ENCODE measurements at regions not wholly inside any gene's neighbourhood (a gene's known extent, or its start where the extent isn't known, plus 50 kb on each side); places are given as distances from the start of the nearest gene placed in this dataset.

GRCh38 chr6:16817594-16817993, 56.3 kb upstream of the ATXN1 start:
- no peak for TF ChIP-seq EZH2 (IDR thresholded peaks at IDR 0.05; ENCODE audit: borderline replicate concordance, low read depth, low read length, severe bottlenecking)
- TF ChIP-seq, protein P1, sequence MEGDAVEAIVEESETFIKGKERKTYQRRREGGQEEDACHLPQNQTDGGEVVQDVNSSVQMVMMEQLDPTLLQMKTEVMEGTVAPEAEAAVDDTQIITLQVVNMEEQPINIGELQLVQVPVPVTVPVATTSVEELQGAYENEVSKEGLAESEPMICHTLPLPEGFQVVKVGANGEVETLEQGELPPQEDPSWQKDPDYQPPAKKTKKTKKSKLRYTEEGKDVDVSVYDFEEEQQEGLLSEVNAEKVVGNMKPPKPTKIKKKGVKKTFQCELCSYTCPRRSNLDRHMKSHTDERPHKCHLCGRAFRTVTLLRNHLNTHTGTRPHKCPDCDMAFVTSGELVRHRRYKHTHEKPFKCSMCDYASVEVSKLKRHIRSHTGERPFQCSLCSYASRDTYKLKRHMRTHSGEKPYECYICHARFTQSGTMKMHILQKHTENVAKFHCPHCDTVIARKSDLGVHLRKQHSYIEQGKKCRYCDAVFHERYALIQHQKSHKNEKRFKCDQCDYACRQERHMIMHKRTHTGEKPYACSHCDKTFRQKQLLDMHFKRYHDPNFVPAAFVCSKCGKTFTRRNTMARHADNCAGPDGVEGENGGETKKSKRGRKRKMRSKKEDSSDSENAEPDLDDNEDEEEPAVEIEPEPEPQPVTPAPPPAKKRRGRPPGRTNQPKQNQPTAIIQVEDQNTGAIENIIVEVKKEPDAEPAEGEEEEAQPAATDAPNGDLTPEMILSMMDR (IDR thresholded peaks at IDR 0.05; ENCODE audit: borderline replicate concordance, extremely low read depth, low read length, poor library complexity, severe bottlenecking) = no peak
